ENCODE measurements at regions not wholly inside any gene's neighbourhood (a gene's known extent, or its start where the extent isn't known, plus 50 kb on each side); places are given as distances from the start of the nearest gene placed in this dataset.

DNA sequence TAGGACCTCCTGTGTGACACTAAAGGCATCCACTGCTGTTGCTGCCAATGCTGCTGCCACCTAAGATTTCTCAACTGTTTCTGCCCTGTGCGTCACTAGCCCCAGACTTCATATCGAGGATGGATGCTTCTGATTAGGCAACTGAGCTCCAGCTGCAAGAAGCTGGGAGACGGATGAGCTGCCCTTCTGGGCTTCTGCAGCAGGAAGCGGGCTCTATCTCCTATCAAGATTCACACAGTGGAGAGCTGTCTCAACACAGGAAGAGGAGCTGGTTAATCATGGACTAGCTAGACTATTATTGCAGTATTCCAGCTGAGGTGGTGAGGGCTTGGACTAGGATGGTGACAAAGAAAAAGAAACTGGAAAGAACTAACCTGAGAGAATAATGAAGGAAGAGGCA, 59.2 kb upstream of the PELI2 start:
- TF ChIP-seq, protein P1, sequence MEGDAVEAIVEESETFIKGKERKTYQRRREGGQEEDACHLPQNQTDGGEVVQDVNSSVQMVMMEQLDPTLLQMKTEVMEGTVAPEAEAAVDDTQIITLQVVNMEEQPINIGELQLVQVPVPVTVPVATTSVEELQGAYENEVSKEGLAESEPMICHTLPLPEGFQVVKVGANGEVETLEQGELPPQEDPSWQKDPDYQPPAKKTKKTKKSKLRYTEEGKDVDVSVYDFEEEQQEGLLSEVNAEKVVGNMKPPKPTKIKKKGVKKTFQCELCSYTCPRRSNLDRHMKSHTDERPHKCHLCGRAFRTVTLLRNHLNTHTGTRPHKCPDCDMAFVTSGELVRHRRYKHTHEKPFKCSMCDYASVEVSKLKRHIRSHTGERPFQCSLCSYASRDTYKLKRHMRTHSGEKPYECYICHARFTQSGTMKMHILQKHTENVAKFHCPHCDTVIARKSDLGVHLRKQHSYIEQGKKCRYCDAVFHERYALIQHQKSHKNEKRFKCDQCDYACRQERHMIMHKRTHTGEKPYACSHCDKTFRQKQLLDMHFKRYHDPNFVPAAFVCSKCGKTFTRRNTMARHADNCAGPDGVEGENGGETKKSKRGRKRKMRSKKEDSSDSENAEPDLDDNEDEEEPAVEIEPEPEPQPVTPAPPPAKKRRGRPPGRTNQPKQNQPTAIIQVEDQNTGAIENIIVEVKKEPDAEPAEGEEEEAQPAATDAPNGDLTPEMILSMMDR (conservative IDR thresholded peaks at IDR 0.05; ENCODE audit: low read depth in 2 of 2) = no peak
- no peak for TF ChIP-seq POLR2AphosphoS5 (IDR thresholded peaks at IDR 0.05; ENCODE audit: low read depth)
- TF ChIP-seq REST (IDR thresholded peaks at IDR 0.05; ENCODE audit: unreplicated experiment) = no peak
- no peak for TF ChIP-seq ZNF114 (CRISPR knock-in tag; IDR thresholded peaks at IDR 0.05)
- TF ChIP-seq, protein P2, sequence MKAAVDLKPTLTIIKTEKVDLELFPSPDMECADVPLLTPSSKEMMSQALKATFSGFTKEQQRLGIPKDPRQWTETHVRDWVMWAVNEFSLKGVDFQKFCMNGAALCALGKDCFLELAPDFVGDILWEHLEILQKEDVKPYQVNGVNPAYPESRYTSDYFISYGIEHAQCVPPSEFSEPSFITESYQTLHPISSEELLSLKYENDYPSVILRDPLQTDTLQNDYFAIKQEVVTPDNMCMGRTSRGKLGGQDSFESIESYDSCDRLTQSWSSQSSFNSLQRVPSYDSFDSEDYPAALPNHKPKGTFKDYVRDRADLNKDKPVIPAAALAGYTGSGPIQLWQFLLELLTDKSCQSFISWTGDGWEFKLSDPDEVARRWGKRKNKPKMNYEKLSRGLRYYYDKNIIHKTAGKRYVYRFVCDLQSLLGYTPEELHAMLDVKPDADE (IDR thresholded peaks at IDR 0.05) = no peak

Data from GM23338 (cell line).